ENCODE measurements at regions not wholly inside any gene's neighbourhood (a gene's known extent, or its start where the extent isn't known, plus 50 kb on each side); places are given as distances from the start of the nearest gene placed in this dataset.

- TF ChIP-seq CTCF (conservative IDR thresholded peaks at IDR 0.05; ENCODE audit: low read depth, low read length) (no peak), EZH2 (IDR thresholded peaks at IDR 0.05; ENCODE audit: borderline replicate concordance, low read depth, low read length, poor library complexity, severe bottlenecking) (no peak)
Measured at GRCh38 chr10:85459906-85460305, 906.7 kb downstream of the GRID1 start.
